RWPE2 (cell line): ENCODE measurements at regions not wholly inside any gene's neighbourhood (a gene's known extent, or its start where the extent isn't known, plus 50 kb on each side); places are given as distances from the start of the nearest gene placed in this dataset.

Source experiments
- ATAC-seq: fragments of 200-7000 bp; cut with Tn5 transposase; 3 replicates; pipeline ENCODE4 v1.9.1; 2021; ENCODE audit warnings: low read depth
- DNase-seq: peaks from one replicate; pipeline ENCODE4 v3.0.0-alpha.2; 2020; ENCODE audit warnings: low spot score
- H3K27ac ChIP-seq: fragments of 450-650 bp; 2 replicates; pipeline ENCODE4 v1.5.1; 2017; ENCODE audit warnings: mild to moderate bottlenecking; ENCODE audit not compliant: poor library complexity, severe bottlenecking
- H3K27me3 ChIP-seq: fragments of 250-450 bp; sonication (Bioruptor Pico); 2 replicates; pipeline ENCODE4 v1.5.1; 2021; ENCODE audit warnings: mild to moderate bottlenecking, moderate library complexity; ENCODE audit not compliant: insufficient read depth, poor library complexity, severe bottlenecking
- H3K36me3 ChIP-seq: fragments of 250-450 bp; sonication (Bioruptor Pico); 2 replicates; pipeline ENCODE4 v1.5.1; 2020; ENCODE audit warnings: low read depth, mild to moderate bottlenecking, moderate library complexity
- H3K4me1 ChIP-seq: fragments of 250-450 bp; sonication (Bioruptor Pico); 2 replicates; pipeline ENCODE4 v1.5.1; 2021; ENCODE audit warnings: mild to moderate bottlenecking, moderate library complexity; ENCODE audit not compliant: insufficient read depth, poor library complexity, severe bottlenecking
- H3K4me3 ChIP-seq: fragments of 250-450 bp; sonication (Bioruptor Pico); 2 replicates; pipeline ENCODE4 v1.5.1; 2021; ENCODE audit warnings: mild to moderate bottlenecking, moderate library complexity; ENCODE audit not compliant: severe bottlenecking
- H3K9me3 ChIP-seq: fragments of 250-450 bp; sonication (Bioruptor Pico); 2 replicates; pipeline ENCODE4 v1.5.1; 2021; ENCODE audit warnings: mild to moderate bottlenecking, moderate library complexity; ENCODE audit not compliant: severe bottlenecking
- TF ChIP-seq, protein P1 (sequence below): fragments of 450-650 bp; IDR thresholded peaks from one replicate; pipeline ENCODE4 v1.5.1; 2017; ENCODE audit warnings: mild to moderate bottlenecking, moderate library complexity; ENCODE audit not compliant: poor library complexity, severe bottlenecking

- DNase-seq (no peak), ATAC-seq (peak; percentile 40; the same call in 2 of the 3 replicates)
- Histone ChIP-seq H3K27me3 (no peaks in the 10 kb centered on the region), H3K4me3 (no peak overlapping the region), H3K36me3 (no peaks in the 10 kb centered on the region), H3K27ac (no peak overlapping the region), H3K9me3 (no peaks in the 10 kb centered on the region), H3K4me1 (no peaks in the 10 kb centered on the region)
- TF ChIP-seq, protein P1, sequence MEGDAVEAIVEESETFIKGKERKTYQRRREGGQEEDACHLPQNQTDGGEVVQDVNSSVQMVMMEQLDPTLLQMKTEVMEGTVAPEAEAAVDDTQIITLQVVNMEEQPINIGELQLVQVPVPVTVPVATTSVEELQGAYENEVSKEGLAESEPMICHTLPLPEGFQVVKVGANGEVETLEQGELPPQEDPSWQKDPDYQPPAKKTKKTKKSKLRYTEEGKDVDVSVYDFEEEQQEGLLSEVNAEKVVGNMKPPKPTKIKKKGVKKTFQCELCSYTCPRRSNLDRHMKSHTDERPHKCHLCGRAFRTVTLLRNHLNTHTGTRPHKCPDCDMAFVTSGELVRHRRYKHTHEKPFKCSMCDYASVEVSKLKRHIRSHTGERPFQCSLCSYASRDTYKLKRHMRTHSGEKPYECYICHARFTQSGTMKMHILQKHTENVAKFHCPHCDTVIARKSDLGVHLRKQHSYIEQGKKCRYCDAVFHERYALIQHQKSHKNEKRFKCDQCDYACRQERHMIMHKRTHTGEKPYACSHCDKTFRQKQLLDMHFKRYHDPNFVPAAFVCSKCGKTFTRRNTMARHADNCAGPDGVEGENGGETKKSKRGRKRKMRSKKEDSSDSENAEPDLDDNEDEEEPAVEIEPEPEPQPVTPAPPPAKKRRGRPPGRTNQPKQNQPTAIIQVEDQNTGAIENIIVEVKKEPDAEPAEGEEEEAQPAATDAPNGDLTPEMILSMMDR: peak; percentile 16
Measured at GRCh38 chr11:96794152-96794551, 404.3 kb downstream of the JRKL start.

- Histone ChIP-seq H3K4me1 (no peaks in the 10 kb centered on the region), H3K4me3 (no peak overlapping the region), H3K27me3 (no peaks in the 10 kb centered on the region), H3K9me3 (no peaks in the 10 kb centered on the region), H3K36me3 (no peaks in the 10 kb centered on the region), H3K27ac (no peak overlapping the region)
- TF ChIP-seq, protein P1: no peak
- ATAC-seq (no peak), DNase-seq (no peak)
Measured at GRCh38 chr11:96798445-96798844, 408.6 kb downstream of the JRKL start.

DNA sequence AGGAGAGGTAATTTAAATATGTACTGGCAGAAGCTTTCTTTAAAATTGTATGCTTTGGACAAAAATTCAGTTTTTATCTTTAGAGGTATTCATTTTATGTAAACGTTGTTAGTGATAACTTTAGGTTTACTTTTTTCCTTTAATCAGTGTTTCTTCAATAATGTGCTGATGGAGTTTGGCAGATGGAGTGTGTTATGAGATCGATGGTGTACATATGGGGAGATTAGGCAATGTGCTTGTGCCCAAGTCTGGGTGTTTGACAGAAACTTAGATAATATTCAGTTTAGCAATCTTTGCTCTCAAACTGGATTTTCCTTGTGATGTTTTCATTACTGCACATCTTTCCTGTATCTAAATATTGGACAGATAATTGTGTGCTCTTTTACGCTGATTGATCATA is 425.4 kb downstream of the JRKL start:
- H3K4me3 ChIP-seq: no peak overlapping the region
- H3K9me3 ChIP-seq: no peaks in the 10 kb centered on the region
- H3K27ac ChIP-seq: no peak overlapping the region
- H3K27me3 ChIP-seq: no peaks in the 10 kb centered on the region
- DNase-seq (no peak), ATAC-seq (no peak)
- no peaks in the 10 kb centered on the region for H3K36me3 ChIP-seq
- peaks cover 7% of the 10 kb centered on the region for H3K4me1 ChIP-seq
- TF ChIP-seq, protein P1: no peak

DNA sequence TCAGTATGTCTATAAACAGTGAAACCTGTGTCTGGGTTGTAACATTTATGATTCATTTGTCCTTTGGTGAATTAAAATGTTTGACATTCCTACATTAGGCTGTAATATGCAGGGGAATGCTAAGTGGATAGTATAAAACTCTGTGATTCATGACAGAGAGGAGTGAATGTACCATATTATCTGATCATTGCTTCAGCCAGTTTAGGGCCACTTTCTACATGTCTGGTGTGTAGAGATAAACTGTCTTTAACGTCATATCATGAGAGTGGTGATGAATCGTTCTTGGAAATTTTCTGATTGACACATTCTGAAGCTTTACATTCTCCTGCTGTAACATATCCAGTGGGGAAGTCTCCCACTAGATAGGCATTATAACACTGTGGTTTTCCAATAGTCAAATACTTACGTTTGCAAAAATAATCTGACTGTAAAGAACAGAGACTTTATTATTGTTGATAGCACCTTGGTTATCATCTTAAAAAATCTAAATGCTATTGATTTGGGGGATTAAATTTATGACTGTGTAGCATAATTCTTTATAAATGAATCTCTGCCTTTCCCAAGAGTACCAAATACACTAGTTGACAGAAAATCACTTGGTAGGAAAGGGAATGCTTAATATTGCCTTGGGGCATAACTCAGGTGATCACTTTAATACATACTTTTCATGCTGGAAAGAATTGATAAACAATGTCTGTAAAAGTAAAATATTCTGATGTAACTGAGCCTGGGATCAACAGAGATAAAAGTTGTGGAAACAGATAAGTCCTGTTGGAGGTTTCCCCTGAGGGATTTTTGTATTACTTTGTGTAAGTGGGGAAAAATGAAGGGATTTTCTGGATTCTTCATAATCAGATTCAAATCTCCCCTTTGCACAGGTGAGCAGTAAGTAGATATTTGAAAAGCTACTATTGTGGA is 427.9 kb downstream of the JRKL start:
- ATAC-seq: peak; percentile 98
- H3K9me3 ChIP-seq: no peaks in the 10 kb centered on the region

More for the DNA sequence above, 427.9 kb downstream of the JRKL start:
- no peak for DNase-seq
- peak overlapping the region; percentile 41 for H3K27ac ChIP-seq
- H3K4me3 ChIP-seq: no peak overlapping the region
- TF ChIP-seq, protein P1: no peak
- H3K4me1 ChIP-seq: peaks cover 7% of the 10 kb centered on the region
- no peaks in the 10 kb centered on the region for H3K27me3 ChIP-seq
- no peaks in the 10 kb centered on the region for H3K36me3 ChIP-seq
